HG02840 (cell line): ENCODE measurements at regions not wholly inside any gene's neighbourhood (a gene's known extent, or its start where the extent isn't known, plus 50 kb on each side); places are given as distances from the start of the nearest gene placed in this dataset.
"Not testable (repeated sequence)": the region's sequence is repeated elsewhere in the genome, so short reads cannot be mapped to it uniquely, and the experiment has no call there.

Source experiments
- ATAC-seq: cut with Tn5 transposase; IDR thresholded peaks from one replicate; pipeline ENCODE4 v1.9.1; 2021; ENCODE audit warnings: mild to moderate bottlenecking, moderate library complexity, moderate number of reproducible peaks; ENCODE audit not compliant: unreplicated experiment, low FRiP score

DNA sequence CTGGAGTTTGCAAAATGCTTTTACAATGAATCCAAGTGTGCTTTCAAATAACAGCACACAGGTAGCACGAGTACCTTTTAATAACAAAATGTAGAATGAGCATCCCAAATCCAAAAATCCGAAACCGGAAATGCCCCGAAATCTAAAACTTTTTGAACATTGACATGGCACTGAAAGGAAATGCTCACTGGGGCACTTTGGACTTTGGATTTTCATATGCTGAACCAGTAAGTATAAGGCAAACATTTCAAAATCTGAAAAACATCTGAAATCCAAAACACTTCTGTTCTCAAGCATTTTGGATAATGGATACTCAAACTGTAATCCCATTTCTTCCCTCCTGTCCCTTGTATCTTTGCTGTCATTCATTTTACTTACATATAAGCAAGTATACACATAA lies 50.1 kb downstream of the GCNT4 start:
- ATAC-seq: no peak

DNA sequence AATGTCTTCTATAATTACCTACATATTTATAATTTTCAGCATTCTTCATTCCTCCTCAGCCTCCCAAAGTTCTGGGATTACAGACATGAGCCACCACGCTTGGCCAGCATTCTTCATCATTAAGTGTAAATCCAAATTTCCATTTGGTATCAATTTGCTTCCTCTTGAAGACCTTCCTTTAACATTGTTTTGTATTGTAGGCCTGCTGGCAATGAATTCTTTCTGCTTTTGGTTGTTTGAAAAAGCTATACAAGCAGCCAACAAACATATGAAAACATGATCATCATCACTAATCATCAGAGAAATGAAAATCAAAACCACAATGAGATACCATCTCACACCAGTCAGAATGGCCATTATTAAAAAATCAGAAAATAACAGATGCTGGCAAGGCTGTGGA lies 56.4 kb downstream of the GCNT4 start:
- no peak for ATAC-seq

DNA sequence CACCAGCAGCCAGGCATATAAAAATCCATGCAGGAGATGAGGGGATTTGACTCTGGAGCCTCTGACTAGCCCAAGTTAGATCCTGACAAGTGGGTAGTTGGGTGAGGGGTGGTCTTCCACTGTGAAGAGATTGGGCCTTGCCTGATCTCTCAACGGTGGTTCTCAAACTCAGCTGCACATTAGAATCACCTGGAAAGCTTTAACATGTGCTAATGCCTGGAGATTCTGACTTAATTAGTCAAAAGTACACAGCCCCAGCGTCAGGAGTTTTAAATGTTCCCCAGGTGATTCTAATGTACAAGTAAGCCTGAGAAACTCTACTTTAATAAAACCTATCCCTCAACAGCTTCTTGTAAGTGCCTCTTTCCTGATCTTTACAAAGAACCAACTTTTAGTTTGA lies 57.5 kb downstream of the GCNT4 start:
- ATAC-seq: no peak

GRCh38 chr5:74993743-74994142 lies 58.6 kb downstream of the GCNT4 start:
- no peak for ATAC-seq

GRCh38 chr5:74992791-74993190 lies 59.6 kb downstream of the GCNT4 start:
- no peak for ATAC-seq

DNA sequence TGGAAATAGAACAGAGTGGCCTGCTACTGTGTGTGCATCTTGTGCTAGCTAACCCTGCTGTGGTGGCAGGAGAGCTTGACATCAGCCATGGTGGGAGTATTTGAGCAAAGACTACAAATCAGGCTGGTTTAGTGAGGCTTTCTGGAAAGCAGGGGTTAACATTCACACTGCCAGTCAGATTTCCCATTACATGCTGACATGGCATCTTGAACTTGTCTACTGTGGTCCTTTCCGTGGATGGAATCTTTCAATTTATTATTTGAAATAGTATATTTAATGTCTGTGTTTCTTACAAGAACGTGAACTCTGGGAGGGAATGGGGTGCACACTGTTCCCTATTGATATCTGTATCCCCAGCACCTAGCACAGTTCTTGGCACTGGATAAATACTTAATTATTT lies 60.8 kb downstream of the GCNT4 start:
- no peak for ATAC-seq

GRCh38 chr5:74990194-74990593 lies 62.2 kb downstream of the GCNT4 start:
- ATAC-seq: no peak

DNA sequence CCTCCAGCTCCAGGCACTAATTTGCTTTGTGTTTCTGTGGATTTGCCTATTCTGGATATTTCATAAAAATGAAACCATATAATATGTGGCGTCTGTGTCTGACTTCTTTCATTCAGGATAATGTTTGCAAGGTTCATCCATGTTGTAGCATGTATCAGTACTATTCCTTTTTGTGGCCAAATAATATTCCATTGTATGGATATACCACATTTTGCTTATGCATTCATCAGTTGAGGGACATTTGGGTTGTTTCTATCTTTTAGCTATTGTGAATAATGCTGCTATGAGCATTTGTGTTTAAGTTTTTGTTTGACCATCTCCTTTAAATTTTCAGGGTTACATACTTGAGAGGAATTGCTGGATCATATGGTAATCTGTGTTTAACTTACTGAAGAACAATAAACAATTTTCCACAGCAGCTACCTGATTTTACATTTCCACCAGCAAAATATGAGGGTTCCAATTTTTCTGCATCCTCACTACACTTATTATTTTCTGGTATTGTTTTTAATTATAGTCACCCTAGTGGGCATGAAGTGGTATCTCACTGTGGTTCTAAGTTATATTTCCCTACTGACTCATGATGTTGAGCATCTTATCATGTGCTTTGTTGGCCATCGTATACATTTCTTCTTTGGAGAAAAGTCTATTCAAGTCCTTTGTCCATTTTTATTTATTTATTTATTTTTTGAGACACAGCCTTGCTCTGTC lies 63.9 kb downstream of the GCNT4 start:
- no peak for ATAC-seq

DNA sequence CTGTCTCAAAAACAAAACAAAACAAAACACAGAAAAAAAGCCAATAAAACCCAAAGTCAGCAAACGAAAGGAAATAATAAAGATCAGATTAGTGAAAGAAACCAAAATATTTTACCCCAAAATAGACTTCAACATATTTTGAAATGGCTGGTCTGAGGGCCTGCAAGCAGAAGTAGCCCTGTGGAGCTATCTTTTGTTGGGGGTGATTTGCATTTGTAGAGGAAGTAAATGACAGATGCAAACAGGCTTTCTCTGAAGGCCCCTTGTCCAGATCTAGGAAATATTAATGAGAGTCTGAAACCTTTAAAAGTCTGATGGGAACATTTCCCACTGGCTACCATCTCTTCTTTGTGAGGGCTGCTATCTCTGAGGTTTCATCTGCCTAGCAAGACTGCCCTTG lies 74.0 kb downstream of the GCNT4 start:
- no peak for ATAC-seq

GRCh38 chr5:74977471-74977870 lies 74.9 kb downstream of the GCNT4 start:
- no peak for ATAC-seq

GRCh38 chr5:74976651-74977050 lies 75.7 kb downstream of the GCNT4 start:
- ATAC-seq: no peak

DNA sequence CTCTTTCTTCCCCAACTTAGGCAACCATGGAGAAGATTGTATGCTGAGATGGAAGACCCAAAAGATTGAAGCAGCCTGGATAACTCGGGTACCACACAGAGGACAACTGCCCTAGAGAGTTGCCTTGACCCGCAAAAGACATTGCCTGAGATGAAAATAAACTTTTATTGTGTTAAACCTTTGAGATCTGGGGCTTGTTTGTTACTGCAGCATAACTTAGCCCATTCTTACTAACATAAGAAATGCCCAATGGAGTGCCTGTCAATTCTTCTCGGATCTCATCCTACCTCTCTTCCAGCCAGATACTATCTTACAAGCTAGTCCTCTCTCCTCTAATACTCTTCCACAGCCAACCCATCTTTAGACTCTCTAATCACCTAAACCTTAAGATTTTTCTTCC lies 76.8 kb downstream of the GCNT4 start:
- no peak for ATAC-seq

DNA sequence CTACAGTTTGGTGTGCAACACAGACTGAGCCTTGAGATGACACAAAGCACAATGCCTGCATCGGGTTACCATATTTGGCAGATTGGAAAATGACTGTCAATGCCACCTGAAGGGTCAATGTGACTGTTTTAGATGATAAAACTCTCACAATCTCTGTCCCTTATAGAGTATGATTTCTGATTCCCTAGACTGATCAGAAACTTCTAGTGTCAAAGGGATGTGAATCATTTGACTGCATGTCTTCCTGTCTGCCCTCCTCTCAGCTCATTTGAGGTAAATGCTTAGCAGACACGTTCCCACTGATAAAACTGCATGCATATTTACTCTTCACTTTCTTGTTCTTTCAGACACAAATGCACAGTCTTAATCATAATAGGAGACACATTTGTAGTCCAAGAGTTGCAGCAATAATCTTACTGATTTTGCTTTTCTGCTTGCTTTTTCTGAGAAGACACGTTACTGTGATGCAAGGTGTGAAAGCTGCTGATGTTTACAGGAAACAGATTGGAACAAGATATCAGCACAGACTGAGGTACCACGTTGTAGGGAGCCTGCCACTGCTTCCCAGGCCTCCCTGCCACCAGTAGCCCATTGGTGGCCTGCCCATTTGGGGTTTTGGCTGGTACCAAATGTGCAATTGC lies 77.8 kb downstream of the GCNT4 start:
- ATAC-seq: no peak

GRCh38 chr5:74973694-74974093 lies 78.7 kb downstream of the GCNT4 start:
- no peak for ATAC-seq

GRCh38 chr5:74971947-74972460 lies 80.4 kb downstream of the GCNT4 start:
- no peak for ATAC-seq

GRCh38 chr5:74970891-74971290 lies 81.5 kb downstream of the GCNT4 start:
- not testable (repeated sequence) for ATAC-seq

GRCh38 chr5:74969726-74970125 lies 82.6 kb downstream of the GCNT4 start:
- ATAC-seq: no peak

DNA sequence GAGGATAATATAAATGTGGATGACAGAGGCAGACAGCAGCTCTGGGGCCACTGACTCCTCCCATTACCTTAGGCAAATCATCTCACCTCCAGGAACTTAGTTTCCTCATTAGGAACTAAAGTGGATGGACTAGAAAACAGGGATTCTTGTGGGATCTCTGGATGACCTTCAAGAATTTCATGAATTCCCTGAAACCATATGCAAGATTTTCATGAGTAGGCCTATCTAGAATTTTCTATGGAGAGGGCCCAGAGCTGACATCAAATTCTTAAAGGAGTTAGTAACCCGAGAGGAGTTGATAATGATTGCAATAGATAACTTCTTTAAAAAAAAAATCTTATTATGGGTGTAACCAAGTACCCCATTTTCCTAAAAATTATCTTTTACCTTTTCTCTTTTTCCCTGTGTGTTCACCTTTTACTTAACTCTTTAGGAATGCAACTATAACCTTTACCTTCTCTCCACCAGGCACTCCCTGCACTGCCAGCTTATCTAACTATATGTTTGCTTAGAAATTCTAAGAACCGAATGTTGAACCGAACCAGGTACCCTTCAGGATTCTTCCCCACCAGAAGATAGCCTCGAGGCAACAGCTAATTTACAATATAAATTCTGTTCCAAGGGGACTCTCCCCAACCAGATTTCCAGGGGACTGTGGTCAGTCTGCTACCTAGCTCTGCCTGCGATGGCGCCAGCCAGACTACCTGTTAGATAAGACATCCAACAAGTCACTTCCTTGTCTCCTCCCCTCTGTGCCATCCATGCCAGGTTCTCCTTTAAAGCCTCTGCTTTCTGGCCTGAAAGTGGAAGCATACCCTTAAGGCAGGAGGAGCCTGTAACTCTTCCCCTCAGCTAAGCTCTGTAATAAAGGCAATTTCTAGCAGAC lies 86.0 kb downstream of the GCNT4 start:
- no peak for ATAC-seq

DNA sequence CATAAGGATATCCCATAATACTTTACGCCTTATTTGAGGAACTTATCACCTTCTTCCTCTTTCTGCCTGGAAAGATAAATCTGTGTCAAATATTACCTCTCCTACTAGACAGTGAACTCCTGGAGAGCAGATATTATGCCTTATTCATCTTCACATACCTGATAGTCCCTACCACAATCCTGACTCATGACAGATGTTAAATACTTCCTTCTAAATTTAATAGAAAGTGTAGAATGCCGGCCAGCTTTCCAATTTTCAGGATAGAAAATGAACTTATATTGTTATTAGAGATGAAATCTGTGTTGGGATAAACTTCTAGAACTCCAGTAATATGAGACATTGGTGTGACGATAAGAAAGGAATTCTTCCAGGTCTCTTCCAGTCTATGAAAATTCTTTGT lies 89.0 kb downstream of the GCNT4 start:
- ATAC-seq: no peak

GRCh38 chr5:74957906-74958305 lies 91.7 kb upstream of the FAM169A start:
- ATAC-seq: no peak
